NB4 (cell line): ENCODE measurements at regions not wholly inside any gene's neighbourhood (a gene's known extent, or its start where the extent isn't known, plus 50 kb on each side); places are given as distances from the start of the nearest gene placed in this dataset.

Experiments
- DNase-seq: peaks from one replicate; pipeline ENCODE4 v3.0.0; 2010; ENCODE audit warnings: low read depth
- H3K4me3 ChIP-seq: one replicate; pipeline ENCODE4 v1.5.1; 2011; ENCODE audit warnings: mild to moderate bottlenecking, low read depth, low read length, moderate library complexity
- CTCF ChIP-seq: IDR thresholded peaks from one replicate; pipeline ENCODE4 v1.5.1; 2012; ENCODE audit warnings: low read depth, low read length
- MYC ChIP-seq: IDR thresholded peaks from 2 replicates; pipeline ENCODE4 v1.6.1; 2011; ENCODE audit warnings: low read depth, low read length
- POLR2A ChIP-seq: IDR thresholded peaks from 2 replicates; pipeline ENCODE4 v1.6.1; 2011; ENCODE audit warnings: mild to moderate bottlenecking; ENCODE audit not compliant: insufficient read length; ENCODE audit errors: extremely low read depth
- TF ChIP-seq, protein P1 (sequence below): IDR thresholded peaks from 2 replicates; pipeline ENCODE4 v1.6.1; 2011; ENCODE audit warnings: low read depth, low read length

DNA sequence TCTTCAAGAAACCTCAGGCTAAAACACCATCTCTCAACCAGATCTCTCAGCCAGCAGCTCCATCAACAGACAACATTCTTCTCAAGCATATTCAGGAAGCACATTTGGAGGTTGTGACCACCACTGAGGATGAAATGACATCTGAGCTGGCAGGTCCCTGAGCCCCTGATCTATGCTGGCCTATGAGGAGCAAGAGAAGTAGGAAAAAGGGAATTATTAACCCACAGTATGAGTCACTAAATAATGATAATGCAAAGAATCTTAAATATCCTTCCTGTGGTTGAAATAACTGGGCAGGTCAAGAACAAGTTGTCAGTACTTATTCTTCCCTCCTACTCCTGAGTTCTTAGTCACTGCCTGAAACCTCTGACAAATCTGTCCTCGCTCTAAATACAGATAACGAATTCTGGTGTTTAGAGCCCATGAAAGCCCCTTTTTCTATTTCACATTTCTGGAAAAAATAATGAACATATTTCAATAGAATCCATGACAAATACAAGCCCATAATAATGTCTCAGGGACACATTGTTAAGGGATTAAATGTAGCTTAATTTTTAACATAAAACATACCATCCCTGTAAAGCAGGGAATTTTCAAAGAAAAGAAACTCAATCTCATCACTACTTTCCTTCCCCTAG is 225.8 kb upstream of the IRS2 start:
- TF ChIP-seq POLR2A: no peak
- TF ChIP-seq CTCF: no peak
- TF ChIP-seq MYC: no peak
- TF ChIP-seq, protein P1, sequence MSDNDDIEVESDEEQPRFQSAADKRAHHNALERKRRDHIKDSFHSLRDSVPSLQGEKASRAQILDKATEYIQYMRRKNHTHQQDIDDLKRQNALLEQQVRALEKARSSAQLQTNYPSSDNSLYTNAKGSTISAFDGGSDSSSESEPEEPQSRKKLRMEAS: no peak
- DNase-seq: no peak
- no peak overlapping the region for H3K4me3 ChIP-seq

DNA sequence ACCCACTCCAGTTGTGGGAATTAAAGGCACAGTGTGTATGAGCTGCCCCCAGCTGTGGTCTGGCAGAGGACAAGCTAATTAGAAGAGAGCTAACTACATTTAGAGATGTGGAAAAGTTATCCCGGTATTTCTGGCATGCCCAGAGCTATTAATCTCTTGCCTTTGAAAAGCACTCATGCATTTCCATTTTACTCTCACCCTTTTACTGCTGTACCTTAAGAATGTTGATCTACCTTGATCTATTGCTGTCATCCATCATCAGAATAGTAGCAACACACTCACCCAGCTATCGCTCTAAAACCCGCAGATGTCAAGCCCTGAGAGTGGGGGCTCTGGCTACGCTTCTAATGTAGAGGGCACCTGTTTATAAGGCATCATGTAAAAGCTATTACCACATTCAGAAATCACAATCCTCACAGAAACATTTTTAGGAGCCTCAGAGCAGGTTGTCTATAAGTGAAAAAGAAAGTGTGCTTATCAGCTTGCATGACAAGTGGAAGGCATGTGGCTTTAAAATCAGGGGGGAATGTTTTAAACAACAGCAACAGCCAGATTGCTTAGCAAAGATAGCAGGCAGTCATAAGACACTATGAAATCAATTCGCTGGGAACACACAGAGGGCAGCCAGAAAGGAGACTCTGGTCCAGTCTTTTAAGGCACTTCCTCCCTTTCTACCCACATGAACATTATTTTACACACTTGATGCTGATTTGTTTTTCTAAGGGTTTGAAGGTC is 224.2 kb upstream of the IRS2 start:
- no peak for DNase-seq
- H3K4me3 ChIP-seq: no peak overlapping the region
- TF ChIP-seq POLR2A (no peak), MYC (no peak), CTCF (no peak)
- TF ChIP-seq, protein P1: no peak

DNA sequence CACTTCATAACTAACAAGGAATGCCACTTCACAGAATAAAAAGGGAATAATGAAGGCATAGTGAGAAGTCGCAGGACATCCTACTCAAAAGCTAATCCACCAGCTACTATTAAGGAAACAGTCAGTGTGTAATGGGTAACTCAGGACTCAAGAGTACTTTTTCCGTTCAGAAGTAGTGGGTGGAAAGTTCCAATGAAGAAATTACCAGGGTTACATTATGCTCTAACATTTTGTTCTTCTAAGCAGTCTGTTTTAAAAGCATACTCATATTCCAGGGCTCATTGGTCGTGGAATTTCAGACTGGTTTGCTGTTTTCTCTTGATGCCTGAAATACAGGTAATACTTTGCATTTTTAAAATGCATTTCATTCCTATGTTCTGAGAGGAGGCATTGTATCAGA is 222.4 kb upstream of the IRS2 start:
- TF ChIP-seq MYC: no peak
- TF ChIP-seq, protein P1: no peak
- H3K4me3 ChIP-seq: no peak overlapping the region
- no peak for DNase-seq

DNA sequence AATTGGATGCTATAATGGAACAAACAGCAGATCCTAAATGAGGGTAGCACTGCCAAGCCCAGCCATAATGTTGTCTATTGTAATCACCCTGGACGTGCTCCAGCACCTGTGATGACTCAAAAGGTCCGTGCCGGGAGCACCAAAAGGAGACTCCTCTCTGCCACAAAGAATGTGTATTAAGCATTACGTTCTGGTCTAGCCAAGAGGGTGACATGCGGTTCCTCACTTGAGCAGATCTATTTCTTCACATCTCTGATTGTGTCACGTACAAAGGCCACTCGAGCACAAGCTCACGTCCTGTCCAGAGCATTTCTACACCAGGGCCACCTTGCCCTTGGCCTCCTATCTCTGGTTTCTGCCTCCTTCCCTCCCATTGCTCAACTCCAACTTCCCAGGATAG is 219.9 kb upstream of the IRS2 start:
- no peak overlapping the region for H3K4me3 ChIP-seq
- DNase-seq: no peak
- TF ChIP-seq MYC (no peak), CTCF (no peak)

DNA sequence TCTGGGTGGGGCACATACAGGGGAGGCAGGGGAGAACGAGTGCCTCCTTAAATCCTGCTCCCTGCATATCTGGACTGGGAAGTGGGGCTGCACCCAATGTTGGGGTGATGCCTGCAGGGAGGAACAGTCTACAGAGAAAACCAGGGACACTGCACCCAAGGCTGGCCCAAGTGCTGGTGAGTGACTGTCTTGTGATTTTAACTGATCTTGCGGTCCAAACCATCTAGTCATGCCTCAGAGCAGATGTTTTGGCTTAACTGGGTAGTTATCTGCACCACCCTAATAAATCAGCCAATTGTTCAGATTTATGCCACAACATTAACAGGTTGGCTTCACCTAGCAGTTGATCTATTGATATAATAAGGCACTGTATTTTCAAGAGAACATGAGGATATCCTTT is 219.2 kb upstream of the IRS2 start:
- TF ChIP-seq CTCF (no peak), POLR2A (no peak), MYC (no peak)
- TF ChIP-seq, protein P1: no peak
- DNase-seq: no peak
- H3K4me3 ChIP-seq: no peak overlapping the region

GRCh38 chr13:110004814-110005213 is 218.4 kb upstream of the IRS2 start:
- no peak for TF ChIP-seq POLR2A
- TF ChIP-seq MYC: no peak
- TF ChIP-seq, protein P1: no peak
- no peak for TF ChIP-seq CTCF
- DNase-seq: no peak
- H3K4me3 ChIP-seq: no peak overlapping the region
